ENCODE measurements at regions not wholly inside any gene's neighbourhood (a gene's known extent, or its start where the extent isn't known, plus 50 kb on each side); places are given as distances from the start of the nearest gene placed in this dataset.

DNA sequence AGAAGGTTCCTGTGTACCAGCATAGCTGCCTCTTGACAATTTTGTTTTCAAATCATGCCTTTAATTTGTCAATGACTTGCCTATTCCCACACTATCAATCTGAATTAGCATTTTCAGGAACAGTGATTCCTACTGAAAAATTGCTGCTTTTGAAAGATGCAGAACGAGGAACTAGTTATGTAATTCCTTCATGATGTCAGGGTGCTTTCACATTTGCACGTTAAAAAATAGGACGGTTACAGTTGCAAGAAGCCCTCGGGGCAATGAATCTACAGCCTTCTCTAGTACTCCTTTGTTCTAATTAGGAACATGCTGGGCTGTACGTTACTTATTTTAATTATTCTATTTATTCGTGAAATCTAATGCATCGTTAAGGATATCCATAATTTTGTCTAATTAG, 253.9 kb downstream of the OTUD1 start:
- no peak overlapping the region for H3K4me3 ChIP-seq (ENCODE audit: low read depth, low read length)
- TF ChIP-seq, protein P1, sequence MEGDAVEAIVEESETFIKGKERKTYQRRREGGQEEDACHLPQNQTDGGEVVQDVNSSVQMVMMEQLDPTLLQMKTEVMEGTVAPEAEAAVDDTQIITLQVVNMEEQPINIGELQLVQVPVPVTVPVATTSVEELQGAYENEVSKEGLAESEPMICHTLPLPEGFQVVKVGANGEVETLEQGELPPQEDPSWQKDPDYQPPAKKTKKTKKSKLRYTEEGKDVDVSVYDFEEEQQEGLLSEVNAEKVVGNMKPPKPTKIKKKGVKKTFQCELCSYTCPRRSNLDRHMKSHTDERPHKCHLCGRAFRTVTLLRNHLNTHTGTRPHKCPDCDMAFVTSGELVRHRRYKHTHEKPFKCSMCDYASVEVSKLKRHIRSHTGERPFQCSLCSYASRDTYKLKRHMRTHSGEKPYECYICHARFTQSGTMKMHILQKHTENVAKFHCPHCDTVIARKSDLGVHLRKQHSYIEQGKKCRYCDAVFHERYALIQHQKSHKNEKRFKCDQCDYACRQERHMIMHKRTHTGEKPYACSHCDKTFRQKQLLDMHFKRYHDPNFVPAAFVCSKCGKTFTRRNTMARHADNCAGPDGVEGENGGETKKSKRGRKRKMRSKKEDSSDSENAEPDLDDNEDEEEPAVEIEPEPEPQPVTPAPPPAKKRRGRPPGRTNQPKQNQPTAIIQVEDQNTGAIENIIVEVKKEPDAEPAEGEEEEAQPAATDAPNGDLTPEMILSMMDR (IDR thresholded peaks at IDR 0.05; ENCODE audit: low read depth, low read length), result no peak

DNA sequence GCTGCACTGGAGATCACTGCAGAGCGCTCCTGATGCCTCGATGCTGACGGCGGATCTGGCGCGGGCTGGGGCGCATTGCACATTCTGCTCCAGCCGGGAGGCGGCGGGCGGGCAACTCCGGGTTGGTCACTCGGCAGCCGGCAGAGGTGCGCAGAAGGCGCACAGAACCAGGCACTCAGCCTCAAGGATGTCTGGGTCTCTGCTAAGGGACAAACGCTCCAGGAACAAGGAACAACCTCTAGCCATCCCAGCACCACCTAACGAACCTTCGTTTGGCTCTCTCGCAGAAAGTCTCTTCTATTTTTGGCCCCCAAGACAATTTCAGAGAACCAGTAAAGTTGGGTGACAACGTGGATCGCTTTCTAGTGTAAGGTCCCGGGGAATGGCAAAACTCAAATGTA, 254.6 kb downstream of the OTUD1 start:
- H3K4me3 ChIP-seq (ENCODE audit: low read depth, low read length), result no peak overlapping the region
- TF ChIP-seq, protein P1 (IDR thresholded peaks at IDR 0.05; ENCODE audit: low read depth, low read length), result no peak

DNA sequence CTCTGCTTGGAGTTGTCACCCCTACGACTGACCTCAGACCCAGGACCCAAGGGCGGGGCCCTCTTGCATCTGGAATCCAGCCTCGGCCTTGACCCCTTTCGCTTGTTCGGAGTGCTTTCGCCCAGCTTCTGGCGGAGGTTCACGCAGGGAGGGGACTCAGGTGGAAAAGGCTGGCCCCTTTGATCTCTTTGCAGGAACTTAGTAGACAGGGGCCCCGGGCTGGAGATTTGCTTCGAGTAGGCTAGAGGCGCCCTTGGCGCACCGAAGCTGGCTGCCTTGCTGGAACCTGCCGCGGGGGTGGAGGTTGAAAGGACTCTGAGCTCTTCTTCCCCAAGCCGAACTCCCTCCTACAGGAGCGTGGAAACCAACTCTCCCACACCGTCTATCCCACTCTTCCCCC, 255.1 kb downstream of the OTUD1 start:
- H3K4me3 ChIP-seq (ENCODE audit: low read depth, low read length), result no peak overlapping the region
- TF ChIP-seq, protein P1 (IDR thresholded peaks at IDR 0.05; ENCODE audit: low read depth, low read length), result no peak

DNA sequence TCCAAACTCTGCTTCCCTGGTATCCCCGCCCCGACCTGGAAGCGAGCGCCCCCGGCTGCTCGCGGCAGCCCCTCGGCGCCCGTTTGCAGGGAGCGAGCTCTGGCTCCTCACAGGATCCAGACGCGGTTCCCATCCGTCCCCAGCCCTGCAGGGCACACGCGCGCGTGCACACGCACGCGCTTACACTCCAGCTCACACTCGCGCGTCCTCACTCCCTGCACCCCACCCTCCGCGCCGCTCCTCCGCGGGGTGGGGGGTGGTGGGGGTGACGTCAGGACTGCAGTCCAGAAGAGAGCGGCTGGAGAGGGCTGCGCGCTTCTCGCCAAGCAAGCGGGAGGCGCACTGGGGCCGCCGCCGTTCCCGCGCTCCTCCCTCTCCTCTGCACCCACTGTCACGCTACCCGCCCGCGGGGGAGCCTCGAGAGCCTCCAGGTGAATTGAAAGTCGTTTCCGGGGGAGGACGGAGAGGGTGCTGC, 255.6 kb downstream of the OTUD1 start:
- TF ChIP-seq, protein P1 (IDR thresholded peaks at IDR 0.05; ENCODE audit: low read depth, low read length), result no peak
- no peak overlapping the region for H3K4me3 ChIP-seq (ENCODE audit: low read depth, low read length)

DNA sequence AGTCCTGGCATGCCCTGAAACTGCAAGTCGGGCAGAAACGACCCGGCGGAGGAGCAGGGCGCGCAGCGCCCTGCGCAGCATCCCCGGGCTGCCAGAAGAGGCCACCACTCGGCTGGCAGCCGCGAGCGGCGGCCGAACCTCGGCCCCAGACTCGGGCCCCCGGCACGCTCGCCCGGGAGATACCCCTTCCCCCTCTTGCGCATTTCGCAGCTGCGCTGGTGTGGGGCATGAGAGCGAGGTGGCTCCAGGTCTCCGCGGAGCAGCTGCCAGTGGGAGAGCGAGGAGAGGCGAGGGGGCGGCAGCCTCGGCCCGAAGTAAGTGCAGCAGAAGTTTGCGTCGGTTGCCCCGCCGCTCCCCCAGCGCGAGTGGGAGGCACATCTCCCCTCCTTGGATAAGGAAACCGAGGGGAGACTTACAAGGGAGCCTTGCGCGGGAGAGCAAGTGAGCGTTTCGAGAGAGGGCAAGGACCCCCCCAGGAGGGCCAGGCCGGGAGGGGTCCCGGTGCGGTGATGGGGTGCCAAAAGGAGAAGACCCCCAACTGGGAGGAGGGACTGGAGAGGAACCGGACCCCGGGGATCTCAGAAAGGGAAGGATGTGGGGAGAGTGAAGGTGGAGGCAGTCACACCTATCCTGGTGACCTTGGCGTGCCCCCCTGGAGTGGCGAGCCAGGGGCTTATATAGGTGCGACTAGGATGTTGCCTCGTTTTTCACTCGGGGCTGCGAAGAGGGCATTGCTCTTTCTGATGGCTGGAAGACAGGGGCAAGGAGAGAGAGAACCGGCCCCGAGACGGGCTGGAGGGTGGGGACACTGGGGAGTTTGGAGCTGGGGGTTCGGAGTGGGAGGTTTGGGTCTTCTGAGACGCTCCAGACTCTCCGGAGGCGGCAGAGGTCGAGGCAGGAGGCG, 256.3 kb downstream of the OTUD1 start:
- TF ChIP-seq, protein P1 (IDR thresholded peaks at IDR 0.05; ENCODE audit: low read depth, low read length), result no peak
- no peak overlapping the region for H3K4me3 ChIP-seq (ENCODE audit: low read depth, low read length)

DNA sequence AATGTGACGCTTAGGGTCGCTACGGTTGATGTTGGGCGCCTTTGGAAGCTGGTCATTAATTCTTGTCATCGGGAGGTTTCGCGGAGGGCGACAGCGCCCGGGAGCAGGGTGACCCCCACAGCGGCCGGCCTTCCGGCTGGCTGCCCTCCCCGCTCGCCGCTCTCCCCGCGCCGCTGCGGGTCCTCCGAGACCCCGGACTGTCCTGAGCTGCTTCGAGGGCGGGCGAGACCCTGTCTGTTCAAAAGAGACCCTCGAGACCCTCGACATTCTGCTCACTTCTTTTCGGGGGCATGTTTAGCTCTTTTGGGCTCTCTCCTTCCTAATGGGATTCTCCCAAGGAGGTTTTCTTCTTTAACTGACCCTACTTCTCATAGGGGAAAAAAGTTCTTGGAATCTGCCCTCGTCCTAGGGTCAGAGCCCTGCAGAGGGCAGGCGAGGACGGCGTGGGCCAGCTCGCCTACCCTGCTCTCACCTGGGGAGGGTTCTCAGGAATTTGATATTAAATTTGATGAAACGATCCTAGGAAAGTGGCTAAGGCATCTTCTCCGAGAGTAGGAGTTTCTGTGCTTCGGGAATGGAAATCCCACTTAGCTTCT, 257.0 kb downstream of the OTUD1 start:
- TF ChIP-seq, protein P1 (IDR thresholded peaks at IDR 0.05; ENCODE audit: low read depth, low read length), result no peak
- no peak overlapping the region for H3K4me3 ChIP-seq (ENCODE audit: low read depth, low read length)

DNA sequence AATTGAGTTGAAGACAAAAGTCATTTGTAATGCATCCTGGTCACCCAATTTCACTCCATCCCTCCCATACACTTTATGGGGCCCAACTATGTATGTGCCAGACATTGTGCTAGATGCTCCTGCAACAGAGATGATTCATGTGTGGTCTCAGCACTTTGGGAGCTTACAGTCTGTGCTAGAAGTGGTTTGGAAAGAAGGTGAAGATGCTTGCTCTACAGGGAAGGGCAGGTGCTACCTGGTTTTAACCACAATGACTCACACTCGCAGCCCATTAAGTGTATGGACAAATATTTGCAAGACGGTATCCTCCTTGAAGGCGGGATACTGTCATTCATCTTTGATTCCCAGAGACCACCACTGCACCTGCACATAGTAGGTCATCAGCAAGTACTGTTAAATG, 257.6 kb downstream of the OTUD1 start:
- H3K4me3 ChIP-seq (ENCODE audit: low read depth, low read length), result no peak overlapping the region
- TF ChIP-seq, protein P1 (IDR thresholded peaks at IDR 0.05; ENCODE audit: low read depth, low read length), result no peak
